ENCODE measurements at regions not wholly inside any gene's neighbourhood (a gene's known extent, or its start where the extent isn't known, plus 50 kb on each side); places are given as distances from the start of the nearest gene placed in this dataset.
A peak's percentile ranks its signal among the peaks of the same experiment; 100 is the strongest.

DNA sequence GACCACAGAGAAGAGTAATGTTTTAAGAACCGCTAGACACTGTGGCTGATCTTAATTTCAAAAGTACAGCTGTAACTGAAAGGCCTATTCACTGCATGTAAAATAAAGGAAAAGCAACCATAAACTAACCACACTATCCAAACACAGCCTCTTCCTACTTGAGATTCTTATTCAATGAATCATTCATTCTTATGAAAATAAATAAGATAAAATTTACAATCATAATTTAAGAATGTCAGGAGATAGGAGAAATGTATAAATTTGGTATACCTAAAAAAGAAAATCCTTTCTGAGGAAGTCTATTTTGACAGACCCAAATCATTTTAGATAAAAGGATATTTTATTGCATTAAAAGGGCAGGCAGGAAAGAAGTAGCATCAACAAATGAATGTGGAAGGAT, 533.5 kb upstream of the ZNF385D start:
- no peak for TF ChIP-seq OSR1 (CRISPR knock-in tag; IDR thresholded peaks at IDR 0.05)
- peak; percentile 82 for TF ChIP-seq ZFP30 (CRISPR knock-in tag; IDR thresholded peaks at IDR 0.05)
- TF ChIP-seq ISL1 (CRISPR knock-in tag; IDR thresholded peaks at IDR 0.05), result peak; percentile 90
- ATAC-seq, result peak; percentile 84

DNA sequence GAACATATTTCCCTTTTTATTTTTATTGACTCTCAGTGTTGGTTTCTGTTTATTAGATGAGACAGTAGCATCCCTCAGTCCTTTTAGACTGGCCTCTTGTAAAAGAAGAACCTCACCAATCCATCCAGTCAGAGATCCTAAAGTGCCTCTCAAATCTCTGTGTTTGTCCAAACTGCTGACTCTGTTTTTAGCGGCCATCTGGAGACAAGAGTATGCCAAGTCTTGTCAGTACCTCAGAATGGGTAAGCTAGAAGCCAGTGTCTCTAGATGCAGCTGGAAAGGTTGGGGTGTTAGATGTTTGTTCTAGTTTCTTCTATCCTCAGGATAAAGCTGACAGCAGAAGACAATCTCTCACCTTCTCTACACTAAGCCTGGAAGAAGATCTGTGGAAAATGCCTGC, 537.7 kb upstream of the ZNF385D start:
- no peak for ATAC-seq
- TF ChIP-seq ZFP30 (CRISPR knock-in tag; IDR thresholded peaks at IDR 0.05) (no peak), ZNF565 (CRISPR knock-in tag; conservative IDR thresholded peaks at IDR 0.05; ENCODE audit: low read depth) (no peak), TCF4 (CRISPR knock-in tag; IDR thresholded peaks at IDR 0.05; ENCODE audit: borderline replicate concordance) (no peak), ISL1 (CRISPR knock-in tag; IDR thresholded peaks at IDR 0.05) (no peak), PPARA (CRISPR knock-in tag; IDR thresholded peaks at IDR 0.05; ENCODE audit: borderline replicate concordance) (no peak), BACH2 (CRISPR knock-in tag; IDR thresholded peaks at IDR 0.05; ENCODE audit: borderline replicate concordance) (no peak), RARB (CRISPR knock-in tag; IDR thresholded peaks at IDR 0.05) (no peak), OSR1 (CRISPR knock-in tag; IDR thresholded peaks at IDR 0.05) (no peak), CSDC2 (CRISPR knock-in tag; IDR thresholded peaks at IDR 0.05) (no peak)
- TF ChIP-seq, protein P1, sequence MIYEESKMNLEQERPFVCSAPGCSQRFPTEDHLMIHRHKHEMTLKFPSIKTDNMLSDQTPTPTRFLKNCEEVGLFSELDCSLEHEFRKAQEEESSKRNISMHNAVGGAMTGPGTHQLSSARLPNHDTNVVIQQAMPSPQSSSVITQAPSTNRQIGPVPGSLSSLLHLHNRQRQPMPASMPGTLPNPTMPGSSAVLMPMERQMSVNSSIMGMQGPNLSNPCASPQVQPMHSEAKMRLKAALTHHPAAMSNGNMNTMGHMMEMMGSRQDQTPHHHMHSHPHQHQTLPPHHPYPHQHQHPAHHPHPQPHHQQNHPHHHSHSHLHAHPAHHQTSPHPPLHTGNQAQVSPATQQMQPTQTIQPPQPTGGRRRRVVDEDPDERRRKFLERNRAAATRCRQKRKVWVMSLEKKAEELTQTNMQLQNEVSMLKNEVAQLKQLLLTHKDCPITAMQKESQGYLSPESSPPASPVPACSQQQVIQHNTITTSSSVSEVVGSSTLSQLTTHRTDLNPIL (CRISPR knock-in tag; IDR thresholded peaks at IDR 0.05; ENCODE audit: low read depth), result no peak
- TF ChIP-seq, protein P2, sequence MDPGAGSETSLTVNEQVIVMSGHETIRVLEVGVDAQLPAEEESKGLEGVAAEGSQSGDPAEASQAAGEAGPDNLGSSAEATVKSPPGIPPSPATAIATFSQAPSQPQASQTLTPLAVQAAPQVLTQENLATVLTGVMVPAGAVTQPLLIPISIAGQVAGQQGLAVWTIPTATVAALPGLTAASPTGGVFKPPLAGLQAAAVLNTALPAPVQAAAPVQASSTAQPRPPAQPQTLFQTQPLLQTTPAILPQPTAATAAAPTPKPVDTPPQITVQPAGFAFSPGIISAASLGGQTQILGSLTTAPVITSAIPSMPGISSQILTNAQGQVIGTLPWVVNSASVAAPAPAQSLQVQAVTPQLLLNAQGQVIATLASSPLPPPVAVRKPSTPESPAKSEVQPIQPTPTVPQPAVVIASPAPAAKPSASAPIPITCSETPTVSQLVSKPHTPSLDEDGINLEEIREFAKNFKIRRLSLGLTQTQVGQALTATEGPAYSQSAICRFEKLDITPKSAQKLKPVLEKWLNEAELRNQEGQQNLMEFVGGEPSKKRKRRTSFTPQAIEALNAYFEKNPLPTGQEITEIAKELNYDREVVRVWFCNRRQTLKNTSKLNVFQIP (CRISPR knock-in tag; IDR thresholded peaks at IDR 0.05; ENCODE audit: borderline replicate concordance, low read depth), result no peak

DNA sequence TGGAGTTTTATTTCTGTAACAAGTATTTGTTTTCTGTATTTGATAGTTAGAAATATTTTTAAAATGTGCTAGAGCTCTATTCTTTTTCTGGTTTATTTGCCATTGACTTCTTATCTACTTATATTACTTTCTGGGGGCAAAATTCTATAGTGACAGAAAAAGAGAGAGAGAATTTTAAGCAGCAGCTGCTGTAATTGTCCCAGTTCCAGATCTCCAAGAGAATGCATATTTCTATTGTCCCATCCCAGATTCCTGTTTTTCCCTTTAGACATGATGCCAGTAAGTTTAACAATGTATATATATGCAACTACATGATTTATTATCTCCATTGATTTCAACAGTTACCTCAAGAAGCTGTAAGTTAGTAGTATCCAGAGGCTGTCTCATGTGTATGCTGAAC, 541.7 kb upstream of the ZNF385D start:
- no peak for ATAC-seq
- no peak for TF ChIP-seq BACH2 (CRISPR knock-in tag; IDR thresholded peaks at IDR 0.05; ENCODE audit: borderline replicate concordance)
- no peak for TF ChIP-seq ESRRG (CRISPR knock-in tag; IDR thresholded peaks at IDR 0.05)
- no peak for TF ChIP-seq RARB (CRISPR knock-in tag; IDR thresholded peaks at IDR 0.05)
- TF ChIP-seq, protein P3, sequence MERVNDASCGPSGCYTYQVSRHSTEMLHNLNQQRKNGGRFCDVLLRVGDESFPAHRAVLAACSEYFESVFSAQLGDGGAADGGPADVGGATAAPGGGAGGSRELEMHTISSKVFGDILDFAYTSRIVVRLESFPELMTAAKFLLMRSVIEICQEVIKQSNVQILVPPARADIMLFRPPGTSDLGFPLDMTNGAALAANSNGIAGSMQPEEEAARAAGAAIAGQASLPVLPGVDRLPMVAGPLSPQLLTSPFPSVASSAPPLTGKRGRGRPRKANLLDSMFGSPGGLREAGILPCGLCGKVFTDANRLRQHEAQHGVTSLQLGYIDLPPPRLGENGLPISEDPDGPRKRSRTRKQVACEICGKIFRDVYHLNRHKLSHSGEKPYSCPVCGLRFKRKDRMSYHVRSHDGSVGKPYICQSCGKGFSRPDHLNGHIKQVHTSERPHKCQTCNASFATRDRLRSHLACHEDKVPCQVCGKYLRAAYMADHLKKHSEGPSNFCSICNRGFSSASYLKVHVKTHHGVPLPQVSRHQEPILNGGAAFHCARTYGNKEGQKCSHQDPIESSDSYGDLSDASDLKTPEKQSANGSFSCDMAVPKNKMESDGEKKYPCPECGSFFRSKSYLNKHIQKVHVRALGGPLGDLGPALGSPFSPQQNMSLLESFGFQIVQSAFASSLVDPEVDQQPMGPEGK (CRISPR knock-in tag; IDR thresholded peaks at IDR 0.05; ENCODE audit: borderline replicate concordance), result no peak
- TF ChIP-seq, protein P4, sequence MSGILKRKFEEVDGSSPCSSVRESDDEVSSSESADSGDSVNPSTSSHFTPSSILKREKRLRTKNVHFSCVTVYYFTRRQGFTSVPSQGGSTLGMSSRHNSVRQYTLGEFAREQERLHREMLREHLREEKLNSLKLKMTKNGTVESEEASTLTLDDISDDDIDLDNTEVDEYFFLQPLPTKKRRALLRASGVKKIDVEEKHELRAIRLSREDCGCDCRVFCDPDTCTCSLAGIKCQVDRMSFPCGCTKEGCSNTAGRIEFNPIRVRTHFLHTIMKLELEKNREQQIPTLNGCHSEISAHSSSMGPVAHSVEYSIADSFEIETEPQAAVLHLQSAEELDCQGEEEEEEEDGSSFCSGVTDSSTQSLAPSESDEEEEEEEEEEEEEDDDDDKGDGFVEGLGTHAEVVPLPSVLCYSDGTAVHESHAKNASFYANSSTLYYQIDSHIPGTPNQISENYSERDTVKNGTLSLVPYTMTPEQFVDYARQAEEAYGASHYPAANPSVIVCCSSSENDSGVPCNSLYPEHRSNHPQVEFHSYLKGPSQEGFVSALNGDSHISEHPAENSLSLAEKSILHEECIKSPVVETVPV (CRISPR knock-in tag; IDR thresholded peaks at IDR 0.05), result no peak
- TF ChIP-seq, protein P1 (CRISPR knock-in tag; IDR thresholded peaks at IDR 0.05; ENCODE audit: low read depth), result no peak
- TF ChIP-seq PPARA (CRISPR knock-in tag; IDR thresholded peaks at IDR 0.05; ENCODE audit: borderline replicate concordance), result no peak

DNA sequence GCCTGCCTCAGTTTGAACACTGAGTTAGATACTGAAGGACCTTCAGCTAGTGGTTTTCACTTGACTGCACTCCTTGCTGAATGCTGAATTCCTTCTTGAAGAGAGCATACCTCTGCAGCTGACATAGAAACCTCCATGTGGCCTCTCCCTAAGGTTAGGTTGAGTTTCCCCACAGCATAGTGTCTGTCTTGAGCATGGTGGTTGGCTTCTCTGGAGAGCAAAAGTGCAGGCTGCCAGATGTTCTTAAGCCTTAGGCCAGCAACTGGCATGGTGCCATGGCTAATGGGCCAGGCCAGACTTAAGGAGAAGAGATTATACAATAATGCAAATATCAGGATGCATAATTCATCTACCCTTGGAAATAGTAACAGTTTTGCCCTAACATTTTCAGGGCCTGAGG, 545.6 kb upstream of the ZNF385D start:
- ATAC-seq, result no peak
- no peak for TF ChIP-seq RARB (CRISPR knock-in tag; IDR thresholded peaks at IDR 0.05)
- TF ChIP-seq ZNF70 (CRISPR knock-in tag; IDR thresholded peaks at IDR 0.05), result no peak
- TF ChIP-seq TCF4 (CRISPR knock-in tag; IDR thresholded peaks at IDR 0.05; ENCODE audit: borderline replicate concordance), result no peak
- TF ChIP-seq, protein P2 (CRISPR knock-in tag; IDR thresholded peaks at IDR 0.05; ENCODE audit: borderline replicate concordance, low read depth), result no peak
- TF ChIP-seq ZNF8 (CRISPR knock-in tag; IDR thresholded peaks at IDR 0.05), result no peak
- no peak for TF ChIP-seq GLIS3 (CRISPR knock-in tag; IDR thresholded peaks at IDR 0.05)
- TF ChIP-seq ARNTL (CRISPR knock-in tag; IDR thresholded peaks at IDR 0.05; ENCODE audit: borderline replicate concordance, low read depth), result no peak
- TF ChIP-seq CSDC2 (CRISPR knock-in tag; IDR thresholded peaks at IDR 0.05), result no peak
- no peak for TF ChIP-seq OSR1 (CRISPR knock-in tag; IDR thresholded peaks at IDR 0.05)
- TF ChIP-seq, protein P5, sequence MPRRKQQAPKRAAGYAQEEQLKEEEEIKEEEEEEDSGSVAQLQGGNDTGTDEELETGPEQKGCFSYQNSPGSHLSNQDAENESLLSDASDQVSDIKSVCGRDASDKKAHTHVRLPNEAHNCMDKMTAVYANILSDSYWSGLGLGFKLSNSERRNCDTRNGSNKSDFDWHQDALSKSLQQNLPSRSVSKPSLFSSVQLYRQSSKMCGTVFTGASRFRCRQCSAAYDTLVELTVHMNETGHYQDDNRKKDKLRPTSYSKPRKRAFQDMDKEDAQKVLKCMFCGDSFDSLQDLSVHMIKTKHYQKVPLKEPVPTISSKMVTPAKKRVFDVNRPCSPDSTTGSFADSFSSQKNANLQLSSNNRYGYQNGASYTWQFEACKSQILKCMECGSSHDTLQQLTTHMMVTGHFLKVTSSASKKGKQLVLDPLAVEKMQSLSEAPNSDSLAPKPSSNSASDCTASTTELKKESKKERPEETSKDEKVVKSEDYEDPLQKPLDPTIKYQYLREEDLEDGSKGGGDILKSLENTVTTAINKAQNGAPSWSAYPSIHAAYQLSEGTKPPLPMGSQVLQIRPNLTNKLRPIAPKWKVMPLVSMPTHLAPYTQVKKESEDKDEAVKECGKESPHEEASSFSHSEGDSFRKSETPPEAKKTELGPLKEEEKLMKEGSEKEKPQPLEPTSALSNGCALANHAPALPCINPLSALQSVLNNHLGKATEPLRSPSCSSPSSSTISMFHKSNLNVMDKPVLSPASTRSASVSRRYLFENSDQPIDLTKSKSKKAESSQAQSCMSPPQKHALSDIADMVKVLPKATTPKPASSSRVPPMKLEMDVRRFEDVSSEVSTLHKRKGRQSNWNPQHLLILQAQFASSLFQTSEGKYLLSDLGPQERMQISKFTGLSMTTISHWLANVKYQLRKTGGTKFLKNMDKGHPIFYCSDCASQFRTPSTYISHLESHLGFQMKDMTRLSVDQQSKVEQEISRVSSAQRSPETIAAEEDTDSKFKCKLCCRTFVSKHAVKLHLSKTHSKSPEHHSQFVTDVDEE (CRISPR knock-in tag; IDR thresholded peaks at IDR 0.05), result no peak

Data from SK-N-SH treated with all-trans-retinoic acid at 6 μM for 48 hours (cell line).